ENCODE measurements at regions not wholly inside any gene's neighbourhood (a gene's known extent, or its start where the extent isn't known, plus 50 kb on each side); places are given as distances from the start of the nearest gene placed in this dataset.

DNA sequence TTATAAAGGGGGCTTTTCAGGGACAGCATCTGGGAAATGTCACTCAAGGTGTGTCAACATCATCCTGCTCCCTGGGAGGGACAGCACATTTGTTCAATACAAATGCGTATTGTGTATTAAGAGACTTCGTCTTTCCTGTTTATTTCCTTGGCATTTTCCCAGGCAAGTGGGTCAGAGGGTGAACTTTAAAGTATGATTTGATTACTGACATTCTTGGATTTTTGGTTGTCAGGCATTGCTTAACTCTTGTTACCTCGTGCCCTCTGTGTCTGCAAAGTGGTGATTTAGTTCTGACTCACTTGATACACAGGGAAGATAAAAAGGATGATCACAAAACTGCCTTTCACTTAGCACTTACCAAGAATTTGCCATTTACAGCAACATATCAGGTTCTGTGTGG is 292.7 kb downstream of the SUCLA2 start:
- Histone ChIP-seq H4K20me1 (ENCODE audit: insufficient read depth, poor library complexity, severe bottlenecking) (no peaks in the 10 kb centered on the region), H3K9me3 (ENCODE audit: low read depth) (no peaks in the 10 kb centered on the region), H2AFZ (no peak overlapping the region), H3K27ac (no peak overlapping the region), H3K27me3 (no peaks in the 10 kb centered on the region), H3K4me3 (no peak overlapping the region), H3K79me2 (no peaks in the 10 kb centered on the region), H3K36me3 (replicated peaks; ENCODE audit: insufficient read depth, low read depth) (no peaks in the 10 kb centered on the region), H3K4me1 (ENCODE audit: insufficient read depth) (no peaks in the 10 kb centered on the region), H3K9me2 (replicated peaks; ENCODE audit: insufficient read depth) (no peaks in the 10 kb centered on the region), H3K4me2 (no peak overlapping the region)
- TF ChIP-seq EZH2 (IDR thresholded peaks at IDR 0.05; ENCODE audit: borderline replicate concordance) (no peak), EZH2phosphoT487 (IDR thresholded peaks at IDR 0.05; ENCODE audit: low read depth, severe bottlenecking, unreplicated experiment) (no peak)
- TF ChIP-seq, protein P1, sequence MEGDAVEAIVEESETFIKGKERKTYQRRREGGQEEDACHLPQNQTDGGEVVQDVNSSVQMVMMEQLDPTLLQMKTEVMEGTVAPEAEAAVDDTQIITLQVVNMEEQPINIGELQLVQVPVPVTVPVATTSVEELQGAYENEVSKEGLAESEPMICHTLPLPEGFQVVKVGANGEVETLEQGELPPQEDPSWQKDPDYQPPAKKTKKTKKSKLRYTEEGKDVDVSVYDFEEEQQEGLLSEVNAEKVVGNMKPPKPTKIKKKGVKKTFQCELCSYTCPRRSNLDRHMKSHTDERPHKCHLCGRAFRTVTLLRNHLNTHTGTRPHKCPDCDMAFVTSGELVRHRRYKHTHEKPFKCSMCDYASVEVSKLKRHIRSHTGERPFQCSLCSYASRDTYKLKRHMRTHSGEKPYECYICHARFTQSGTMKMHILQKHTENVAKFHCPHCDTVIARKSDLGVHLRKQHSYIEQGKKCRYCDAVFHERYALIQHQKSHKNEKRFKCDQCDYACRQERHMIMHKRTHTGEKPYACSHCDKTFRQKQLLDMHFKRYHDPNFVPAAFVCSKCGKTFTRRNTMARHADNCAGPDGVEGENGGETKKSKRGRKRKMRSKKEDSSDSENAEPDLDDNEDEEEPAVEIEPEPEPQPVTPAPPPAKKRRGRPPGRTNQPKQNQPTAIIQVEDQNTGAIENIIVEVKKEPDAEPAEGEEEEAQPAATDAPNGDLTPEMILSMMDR (IDR thresholded peaks at IDR 0.05; ENCODE audit: poor library complexity): no peak
- no peak for DNase-seq (ENCODE audit: low spot score)
- 44% methylated on average over 3 of the region's 3 CpGs for WGBS (ENCODE audit: low lambda C conversion rate, missing lambda C conversion rate)

DNA sequence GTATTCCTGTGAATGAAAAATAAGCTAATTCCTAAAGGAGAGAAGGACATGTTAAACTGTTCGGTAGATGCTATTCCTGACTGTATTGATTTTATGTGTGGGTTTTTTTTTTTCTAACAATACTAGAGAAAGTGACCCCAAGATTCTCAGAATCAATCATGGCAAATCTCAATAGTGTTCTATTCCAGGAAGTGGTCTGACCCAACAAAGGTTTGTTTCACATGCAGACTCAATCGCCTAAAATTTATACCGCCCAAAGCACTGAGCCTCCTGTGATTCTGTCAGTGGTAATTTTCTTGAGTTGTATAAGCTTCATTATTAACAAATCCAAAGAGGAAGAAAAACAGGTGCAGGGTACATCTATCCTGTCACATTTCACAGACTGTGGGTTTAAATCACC is 293.7 kb downstream of the SUCLA2 start:
- no peaks in the 10 kb centered on the region for H3K27me3 ChIP-seq
- no peaks in the 10 kb centered on the region for H3K79me2 ChIP-seq
- no peaks in the 10 kb centered on the region for H4K20me1 ChIP-seq (ENCODE audit: insufficient read depth, poor library complexity, severe bottlenecking)
- H3K9me3 ChIP-seq (ENCODE audit: low read depth): no peaks in the 10 kb centered on the region
- H3K4me2 ChIP-seq: no peak overlapping the region
- DNase-seq (ENCODE audit: low spot score): no peak
- H3K4me3 ChIP-seq: no peak overlapping the region
- H2AFZ ChIP-seq: no peak overlapping the region
- no peaks in the 10 kb centered on the region for H3K4me1 ChIP-seq (ENCODE audit: insufficient read depth)
- TF ChIP-seq EZH2phosphoT487 (IDR thresholded peaks at IDR 0.05; ENCODE audit: low read depth, severe bottlenecking, unreplicated experiment): no peak
- TF ChIP-seq, protein P1 (IDR thresholded peaks at IDR 0.05; ENCODE audit: poor library complexity): no peak
- no peak for TF ChIP-seq EZH2 (IDR thresholded peaks at IDR 0.05; ENCODE audit: borderline replicate concordance)
- WGBS (ENCODE audit: low lambda C conversion rate, missing lambda C conversion rate): 97% methylated on average over 3 of the region's 3 CpGs
- H3K36me3 ChIP-seq (replicated peaks; ENCODE audit: insufficient read depth, low read depth): no peaks in the 10 kb centered on the region
- no peak overlapping the region for H3K27ac ChIP-seq
- H3K9me2 ChIP-seq (replicated peaks; ENCODE audit: insufficient read depth): no peaks in the 10 kb centered on the region

DNA sequence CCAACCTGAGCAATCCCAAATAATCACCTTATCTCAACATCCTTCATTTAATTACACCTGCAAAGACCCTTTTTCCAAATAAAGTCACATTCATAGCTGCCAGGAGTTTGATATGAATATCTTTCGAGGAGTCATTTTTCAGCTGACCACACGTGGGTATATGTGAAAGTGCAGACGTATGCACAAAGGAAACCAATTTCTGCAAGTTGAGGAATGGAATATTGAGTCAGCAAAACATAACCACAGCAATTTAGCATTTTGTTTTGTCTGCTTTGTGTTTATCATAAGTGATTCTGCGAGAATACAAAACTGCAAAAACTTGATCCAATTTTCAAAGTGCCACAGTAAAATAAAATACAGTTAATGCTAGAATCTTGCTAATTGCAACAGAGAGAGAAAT is 295.9 kb downstream of the SUCLA2 start:
- WGBS (ENCODE audit: low lambda C conversion rate, missing lambda C conversion rate): 83% methylated on average over 4 of the region's 4 CpGs
- Histone ChIP-seq H3K79me2 (no peaks in the 10 kb centered on the region), H3K4me1 (ENCODE audit: insufficient read depth) (no peaks in the 10 kb centered on the region), H3K9me3 (ENCODE audit: low read depth) (no peaks in the 10 kb centered on the region), H3K27me3 (no peaks in the 10 kb centered on the region), H2AFZ (no peak overlapping the region), H3K36me3 (replicated peaks; ENCODE audit: insufficient read depth, low read depth) (no peaks in the 10 kb centered on the region), H3K4me3 (no peak overlapping the region), H3K9me2 (replicated peaks; ENCODE audit: insufficient read depth) (no peaks in the 10 kb centered on the region), H3K4me2 (no peak overlapping the region), H3K27ac (no peak overlapping the region), H4K20me1 (ENCODE audit: insufficient read depth, poor library complexity, severe bottlenecking) (no peaks in the 10 kb centered on the region)
- TF ChIP-seq EZH2phosphoT487 (IDR thresholded peaks at IDR 0.05; ENCODE audit: low read depth, severe bottlenecking, unreplicated experiment): no peak
- TF ChIP-seq EZH2 (IDR thresholded peaks at IDR 0.05; ENCODE audit: borderline replicate concordance): no peak
- TF ChIP-seq, protein P1 (IDR thresholded peaks at IDR 0.05; ENCODE audit: poor library complexity): no peak
- DNase-seq (ENCODE audit: low spot score): no peak

DNA sequence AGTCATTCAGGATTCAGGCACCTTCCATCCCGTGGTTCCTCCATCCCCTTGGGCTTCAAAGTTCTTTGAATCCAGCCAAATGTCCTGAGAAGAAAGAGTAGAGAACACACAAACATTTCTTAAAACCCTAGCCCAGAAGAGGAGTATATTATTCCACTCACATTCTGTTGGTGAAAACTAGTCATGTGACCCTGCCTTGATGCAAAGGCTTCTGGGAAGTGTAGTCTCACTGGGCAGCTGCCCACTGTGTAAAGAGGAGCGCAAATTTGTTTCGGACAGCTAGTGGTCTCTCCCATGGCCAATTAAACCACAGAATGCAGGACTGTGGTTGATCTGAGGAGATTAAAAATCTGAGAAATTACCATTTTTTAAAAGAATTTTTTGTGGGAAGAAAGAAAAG is 304.4 kb downstream of the SUCLA2 start:
- DNase-seq (ENCODE audit: low spot score): no peak
- no peaks in the 10 kb centered on the region for H3K36me3 ChIP-seq (replicated peaks; ENCODE audit: insufficient read depth, low read depth)
- no peak overlapping the region for H2AFZ ChIP-seq
- no peaks in the 10 kb centered on the region for H3K27me3 ChIP-seq
- no peak overlapping the region for H3K4me2 ChIP-seq
- no peaks in the 10 kb centered on the region for H3K9me2 ChIP-seq (replicated peaks; ENCODE audit: insufficient read depth)
- H3K4me3 ChIP-seq: no peak overlapping the region
- no peaks in the 10 kb centered on the region for H3K9me3 ChIP-seq (ENCODE audit: low read depth)
- no peaks in the 10 kb centered on the region for H4K20me1 ChIP-seq (ENCODE audit: insufficient read depth, poor library complexity, severe bottlenecking)
- H3K4me1 ChIP-seq (ENCODE audit: insufficient read depth): no peaks in the 10 kb centered on the region
- no peaks in the 10 kb centered on the region for H3K79me2 ChIP-seq
- TF ChIP-seq, protein P1 (IDR thresholded peaks at IDR 0.05; ENCODE audit: poor library complexity): no peak
- 93% methylated on average over 3 of the region's 3 CpGs for WGBS (ENCODE audit: low lambda C conversion rate, missing lambda C conversion rate)
- H3K27ac ChIP-seq: no peak overlapping the region

Data from hepatocyte (in vitro differentiated cells).